HepG2 (cell line): ENCODE measurements at regions not wholly inside any gene's neighbourhood (a gene's known extent, or its start where the extent isn't known, plus 50 kb on each side); places are given as distances from the start of the nearest gene placed in this dataset.

Experiments used
- ATAC-seq: fragments of 200-7000 bp; cut with Tn5 transposase; 3 replicates; pipeline ENCODE4 v1.9.1; 2020; ENCODE audit warnings: mild to moderate bottlenecking, moderate library complexity
- BruUV-seq: library from RNA; stranded (reverse); fragments of 400-500 nt; replicated peaks from 2 replicates; lab custom pipeline; 2021; lab: Mats Ljungman, UMichigan
- CTCF ChIA-PET: fragments of 300-600 bp; formaldehyde crosslinking; extraction: SDS; loops from one replicate; lab custom pipeline; 2021; ENCODE audit warnings: low total read pairs, inconsistent platforms, low intra/inter-chr PET ratio; lab: Yijun Ruan, JAX
- POLR2A ChIA-PET: fragments of 350-600 bp; sonication (Branson Sonifier 250); formaldehyde crosslinking; loops from one replicate; lab custom pipeline; 2020; ENCODE audit warnings: antibody characterized with exemption, inconsistent platforms; lab: Yijun Ruan, JAX
- DNase-seq: peaks from one replicate; pipeline ENCODE4 v3.0.0-alpha.2; 2015; ENCODE audit warnings: low spot score
- FAIRE-seq: peaks from 3 replicates; lab custom pipeline; 2011; peaks lifted over from hg19 to GRCh38; lab: Jason Lieb, UNC
- H2AFZ ChIP-seq: one replicate; pipeline ENCODE4 v1.6.1; 2011; ENCODE audit warnings: low read length, inconsistent platforms
- H3K27ac ChIP-seq: fragments of 300-600 bp; 3 replicates; pipeline ENCODE4 v1.8.0; 2011; ENCODE audit warnings: mixed run types, mild to moderate bottlenecking, mixed read lengths, low read length, inconsistent platforms; ENCODE audit not compliant: insufficient read depth; ENCODE audit errors: extremely low read length
- H3K27me3 ChIP-seq, 2 experiments: fragments of 200-600 bp in 1 of 2; 2 replicates in 1 of 2; 3 replicates in 1 of 2; pipeline versions ENCODE4 v1.6.0 to v1.8.0; 2011; ENCODE audit warnings: low read length in 2 of 2, mild to moderate bottlenecking in 2 of 2, moderate library complexity in 2 of 2, inconsistent platforms in 1 of 2; ENCODE audit not compliant: insufficient read depth in 2 of 2, control insufficient read depth in 1 of 2
- H3K36me3 ChIP-seq, 2 experiments: fragments of 200-600 bp in 1 of 2; replicated peaks in 1 of 2; 2 replicates in 1 of 2; 3 replicates in 1 of 2; pipeline versions ENCODE4 v1.5.1 to v1.8.0; 2011; ENCODE audit warnings: low read length in 2 of 2, inconsistent platforms in 1 of 2; ENCODE audit not compliant: insufficient read depth in 2 of 2, control insufficient read depth in 1 of 2
- H3K4me1 ChIP-seq: 2 replicates; pipeline ENCODE4 v1.5.1; 2012; ENCODE audit warnings: low read length, inconsistent platforms; ENCODE audit not compliant: insufficient read depth
- H3K4me2 ChIP-seq: 2 replicates; pipeline ENCODE4 v1.6.0; 2011; ENCODE audit warnings: low read depth, low read length, inconsistent platforms
- H3K4me3 ChIP-seq, 3 experiments: fragments of 200-600 bp in 1 of 3; sonication (generic), shearing (Covaris generic) in 1 of 3; replicated peaks in 1 of 3; 2 replicates each; pipeline ENCODE4 v1.5.1; 2011 to 2016; ENCODE audit warnings: low read length in 3 of 3, inconsistent platforms in 2 of 3, low read depth in 2 of 3, mild to moderate bottlenecking in 2 of 3, control low read depth in 1 of 3, mixed read lengths in 1 of 3; ENCODE audit not compliant: insufficient read depth in 1 of 3
- H3K79me2 ChIP-seq: one replicate; pipeline ENCODE4 v1.6.1; 2011; ENCODE audit warnings: low read length, inconsistent platforms; ENCODE audit not compliant: insufficient read depth
- H3K9ac ChIP-seq: 2 replicates; pipeline ENCODE4 v1.6.0; 2011; ENCODE audit warnings: mild to moderate bottlenecking, low read depth, low read length, inconsistent platforms; ENCODE audit not compliant: insufficient read depth
- H3K9me3 ChIP-seq: 2 replicates; pipeline ENCODE4 v1.5.1; 2012; ENCODE audit warnings: mild to moderate bottlenecking, low read length
- H4K20me1 ChIP-seq: 2 replicates; pipeline ENCODE4 v1.6.0; 2011; ENCODE audit warnings: inconsistent platforms, mild to moderate bottlenecking, low read length, moderate library complexity; ENCODE audit not compliant: insufficient read depth
- CEBPG ChIP-seq: IDR thresholded peaks from 2 replicates; pipeline ENCODE4 v1.6.1; 2016
- KIAA2018 ChIP-seq: sonication (generic); formaldehyde crosslinking; IDR thresholded peaks from 2 replicates; pipeline ENCODE4 v1.5.0; 2020; ENCODE audit warnings: mild to moderate bottlenecking, missing genetic modification reagents, borderline replicate concordance
- MBD4 ChIP-seq: IDR thresholded peaks from 2 replicates; pipeline ENCODE4 v1.6.1; 2012; ENCODE audit warnings: low read length, inconsistent platforms, borderline replicate concordance
- NFE2L2 ChIP-seq: fragments of 150-350 bp; IDR thresholded peaks from 2 replicates; pipeline ENCODE4 v1.6.1; 2014; ENCODE audit warnings: low read length
- SATB2 ChIP-seq: sonication (generic); formaldehyde crosslinking; IDR thresholded peaks from 2 replicates; pipeline ENCODE4 v1.5.0; 2020; ENCODE audit warnings: missing genetic modification reagents
- TAF15 ChIP-seq: fragments of 200-400 bp; formaldehyde crosslinking; IDR thresholded peaks from one replicate; pipeline ENCODE4 v1.6.1; 2018; ENCODE audit warnings: mild to moderate bottlenecking, low read depth, low read length; ENCODE audit not compliant: poor library complexity, severe bottlenecking
- ZEB1 ChIP-seq: IDR thresholded peaks from 2 replicates; pipeline ENCODE4 v1.6.1; 2012; ENCODE audit warnings: mild to moderate bottlenecking, low read depth, inconsistent platforms; ENCODE audit not compliant: insufficient replicate concordance
- ZFP82 ChIP-seq: sonication (generic); formaldehyde crosslinking; IDR thresholded peaks from 2 replicates; pipeline ENCODE4 v1.5.1; 2020; ENCODE audit warnings: mild to moderate bottlenecking, missing genetic modification reagents, borderline replicate concordance
- ZNF710 ChIP-seq: sonication (generic); formaldehyde crosslinking; IDR thresholded peaks from 2 replicates; pipeline ENCODE4 v1.5.0; 2020; ENCODE audit warnings: mild to moderate bottlenecking, missing genetic modification reagents, borderline replicate concordance
- WGBS: methylation state at CpG from one replicate; pipeline ENCODE4 v1.1.6; 2017; ENCODE audit warnings: low lambda C conversion rate; 5-methylcytosine and 5-hydroxymethylcytosine counted together
- in situ Hi-C: cut with HindIII; loops from 2 replicates; pipeline ENCODE4 v1.10.0; 2017; ENCODE audit warnings: low pct_unique_long_range_greater_than_20kb; ENCODE audit not compliant: extremely low pct_ligation_motif_present
- intact Hi-C: fragments of 100-400 bp; cut with micrococcal nuclease; formaldehyde crosslinking; loops from one replicate; pipeline ENCODE4 v1.10.0; 2022; ENCODE audit not compliant: unreplicated experiment
- TF ChIP-seq, protein P1 (sequence below): sonication (generic); formaldehyde crosslinking; conservative IDR thresholded peaks from 2 replicates; pipeline ENCODE4 v1.4.0; 2020; ENCODE audit warnings: missing genetic modification reagents

DNA sequence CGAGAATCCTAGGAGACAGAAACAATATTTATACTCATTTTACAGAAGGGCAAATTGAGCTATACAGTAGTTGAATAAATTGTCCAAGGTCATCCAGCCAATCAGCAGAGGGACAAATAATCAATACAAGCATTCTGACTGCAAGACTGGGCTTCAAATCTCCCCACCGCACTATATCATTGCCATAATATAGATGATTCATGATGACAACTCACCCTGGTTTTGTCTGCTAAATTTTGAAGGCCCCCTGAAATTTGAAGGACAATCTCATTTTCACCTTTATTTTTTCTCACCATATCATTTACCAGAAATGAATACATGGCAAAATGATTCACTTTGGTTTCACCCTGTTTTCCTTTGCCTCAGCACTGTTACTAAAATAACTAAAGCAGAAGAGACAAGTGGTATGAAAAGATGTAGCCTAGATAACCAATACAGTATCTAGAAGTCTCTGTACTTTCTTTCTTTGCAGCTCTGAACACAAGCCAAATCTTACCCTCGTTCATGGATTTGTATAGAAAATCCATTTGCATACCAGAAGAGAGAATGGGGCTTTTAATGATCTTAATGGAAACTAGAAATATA lies 292.5 kb downstream of the TTLL7 start:
- Histone ChIP-seq H3K4me3 (no peak overlapping the region), H3K9me3 (peaks cover 33% of the 10 kb centered on the region), H3K27ac (no peak overlapping the region), H3K4me1 (no peaks in the 10 kb centered on the region), H2AFZ (no peak overlapping the region), H3K79me2 (no peaks in the 10 kb centered on the region), H3K4me2 (no peak overlapping the region), H4K20me1 (no peaks in the 10 kb centered on the region), H3K9ac (no peak overlapping the region), H3K36me3 (no peaks in the 10 kb centered on the region), H3K27me3 (no peaks in the 10 kb centered on the region)
- POLR2A ChIA-PET: no interaction called here
- 29% methylated on average over 3 of the region's 3 CpGs for WGBS
- FAIRE-seq (no peak), DNase-seq (no peak), ATAC-seq (no peak)
- in situ Hi-C loops: no loop called here
- no TSS peak for BruUV-seq
- CTCF ChIA-PET: no interaction called here
- intact Hi-C loops: no loop called here
- TF ChIP-seq ZNF710 (CRISPR knock-in tag): no peak
- no peak for TF ChIP-seq SATB2 (CRISPR knock-in tag)
- TF ChIP-seq NFE2L2: no peak
- no peak for TF ChIP-seq ZFP82 (CRISPR knock-in tag)
- no peak for TF ChIP-seq ZEB1
- TF ChIP-seq, protein P1, sequence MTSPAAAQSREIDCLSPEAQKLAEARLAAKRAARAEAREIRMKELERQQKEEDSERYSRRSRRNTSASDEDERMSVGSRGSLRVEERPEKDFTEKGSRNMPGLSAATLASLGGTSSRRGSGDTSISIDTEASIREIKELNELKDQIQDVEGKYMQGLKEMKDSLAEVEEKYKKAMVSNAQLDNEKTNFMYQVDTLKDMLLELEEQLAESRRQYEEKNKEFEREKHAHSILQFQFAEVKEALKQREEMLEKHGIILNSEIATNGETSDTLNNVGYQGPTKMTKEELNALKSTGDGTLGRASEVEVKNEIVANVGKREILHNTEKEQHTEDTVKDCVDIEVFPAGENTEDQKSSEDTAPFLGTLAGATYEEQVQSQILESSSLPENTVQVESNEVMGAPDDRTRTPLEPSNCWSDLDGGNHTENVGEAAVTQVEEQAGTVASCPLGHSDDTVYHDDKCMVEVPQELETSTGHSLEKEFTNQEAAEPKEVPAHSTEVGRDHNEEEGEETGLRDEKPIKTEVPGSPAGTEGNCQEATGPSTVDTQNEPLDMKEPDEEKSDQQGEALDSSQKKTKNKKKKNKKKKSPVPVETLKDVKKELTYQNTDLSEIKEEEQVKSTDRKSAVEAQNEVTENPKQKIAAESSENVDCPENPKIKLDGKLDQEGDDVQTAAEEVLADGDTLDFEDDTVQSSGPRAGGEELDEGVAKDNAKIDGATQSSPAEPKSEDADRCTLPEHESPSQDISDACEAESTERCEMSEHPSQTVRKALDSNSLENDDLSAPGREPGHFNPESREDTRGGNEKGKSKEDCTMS (CRISPR knock-in tag): no peak
- no peak for TF ChIP-seq TAF15
- TF ChIP-seq MBD4: no peak
- no peak for TF ChIP-seq CEBPG (CRISPR knock-in tag)
- no peak for TF ChIP-seq KIAA2018
